ENCODE measurements at regions not wholly inside any gene's neighbourhood (a gene's known extent, or its start where the extent isn't known, plus 50 kb on each side); places are given as distances from the start of the nearest gene placed in this dataset.
"Not testable (repeated sequence)": the region's sequence is repeated elsewhere in the genome, so short reads cannot be mapped to it uniquely, and the experiment has no call there.

- TF ChIP-seq KDM5B (IDR thresholded peaks at IDR 0.05; ENCODE audit: insufficient replicate concordance, low read depth, low read length): peak; percentile 99
- peak; percentile 97 for TF ChIP-seq GTF2E2 (tag; IDR thresholded peaks at IDR 0.05)
- 0 out of 2 replicates have a peak, but pooled peaks have one; percentile 27 for TF ChIP-seq XRCC5 (IDR thresholded peaks at IDR 0.05; ENCODE audit: low read depth, low read length)
- TF ChIP-seq E2F3 (CRISPR knock-in tag; IDR thresholded peaks at IDR 0.05): 0 out of 2 replicates have a peak, but pooled peaks have one; percentile 69
- peak in 1 of 2 experiments; percentile 69; a peak in 2 of 4 replicates for TF ChIP-seq CSDE1 (IDR thresholded peaks at IDR 0.05)
- TF ChIP-seq RBM22 (IDR thresholded peaks at IDR 0.05; ENCODE audit: low read depth, low read length, poor library complexity, severe bottlenecking): peak; percentile 41
- TF ChIP-seq ZC3H8 (IDR thresholded peaks at IDR 0.05): 0 out of 2 replicates have a peak, but pooled peaks have one; percentile 25
- TF ChIP-seq MTA3 (IDR thresholded peaks at IDR 0.05; ENCODE audit: borderline replicate concordance): peak; percentile 100
- TF ChIP-seq YY1 (IDR thresholded peaks at IDR 0.05; ENCODE audit: borderline replicate concordance in 1 of 3, control insufficient read depth in 1 of 3, extremely low read depth in 1 of 3, insufficient read depth in 3 of 3, insufficient read length in 1 of 3, insufficient replicate concordance in 2 of 3, low read depth in 1 of 3, low read length in 2 of 3): peak in 2 of 3 experiments; percentile 46 to 76
- peak; percentile 34; the same call in 1 of the 2 replicates for TF ChIP-seq ZNF609 (CRISPR knock-in tag; IDR thresholded peaks at IDR 0.05; ENCODE audit: borderline replicate concordance)
- 0 out of 2 replicates have a peak, but pooled peaks have one; percentile 17 for TF ChIP-seq ZNF583 (CRISPR knock-in tag; IDR thresholded peaks at IDR 0.05)
- TF ChIP-seq SRSF1 (IDR thresholded peaks at IDR 0.05; ENCODE audit: low read depth, low read length): 0 out of 2 replicates have a peak, but pooled peaks have one; percentile 32
- TF ChIP-seq MYC (IDR thresholded peaks at IDR 0.05; ENCODE audit: low read depth, low read length): not testable (repeated sequence)
- TF ChIP-seq MYC (CRISPR knock-in tag; IDR thresholded peaks at IDR 0.05; ENCODE audit: borderline replicate concordance, low read depth): peak; percentile 41; the same call in 1 of the 2 replicates
- peak; percentile 83 for TF ChIP-seq OTX1 (CRISPR knock-in tag; IDR thresholded peaks at IDR 0.05)
- TF ChIP-seq MBD2 (IDR thresholded peaks at IDR 0.05; ENCODE audit: borderline replicate concordance, low read depth): peak; percentile 94
- 0 out of 2 replicates have a peak, but pooled peaks have one; percentile 30 for TF ChIP-seq PHF21A (IDR thresholded peaks at IDR 0.05; ENCODE audit: borderline replicate concordance, low read depth)
- 0 out of 2 replicates have a peak, but pooled peaks have one; percentile 44 for TF ChIP-seq ZNF707 (CRISPR knock-in tag; conservative IDR thresholded peaks at IDR 0.05)
- TF ChIP-seq ZNF511 (CRISPR knock-in tag; IDR thresholded peaks at IDR 0.05): peak; percentile 42
- TF ChIP-seq HDAC1 (IDR thresholded peaks at IDR 0.05): peak in 1 of 2 experiments; percentile 74; a peak in 2 of 4 replicates
- peak; percentile 92 for TF ChIP-seq GTF2A2 (tag; IDR thresholded peaks at IDR 0.05)
These were observed 204.6 kb upstream of the WSB1 start (continued) for GRCh38 chr17:27089079-27089928.

Data from K562 (cell line).